Liver (tissue), 3 donors: ENCODE measurements at regions not wholly inside any gene's neighbourhood (a gene's known extent, or its start where the extent isn't known, plus 50 kb on each side); places are given as distances from the start of the nearest gene placed in this dataset.

Experiments
- CTCF ChIP-seq: fragments of 150-350 bp; IDR thresholded peaks from 2 replicates; pipeline ENCODE4 v1.5.1; 2017; ENCODE audit warnings: improper control_type of control experiment, low read depth, low read length; ENCODE audit not compliant: missing input control
- MAX ChIP-seq: IDR thresholded peaks from 2 replicates; pipeline ENCODE4 v1.6.1; 2016; ENCODE audit warnings: antibody characterized with exemption
- RAD21 ChIP-seq, 2 donors: IDR thresholded peaks; 2 replicates each; pipeline ENCODE4 v1.6.1; 2016; ENCODE audit warnings: antibody characterized with exemption in 2 of 2, mild to moderate bottlenecking in 2 of 2
- TAF1 ChIP-seq: conservative IDR thresholded peaks from 2 replicates; pipeline ENCODE4 v1.6.1; 2016; ENCODE audit warnings: antibody characterized with exemption, mild to moderate bottlenecking
- donor health status: healthy.
- donor health status: healthy.

- TF ChIP-seq MAX (no peak), TAF1 (no peak), CTCF (no peak), RAD21 (IDR thresholded peaks at IDR 0.05) (no peak)
Observed at GRCh38 chr2:192827735-192828134, 633.0 kb upstream of the TMEFF2 start.
